CD14-positive monocyte (primary cell): ENCODE measurements at regions not wholly inside any gene's neighbourhood (a gene's known extent, or its start where the extent isn't known, plus 50 kb on each side); places are given as distances from the start of the nearest gene placed in this dataset.

Experiments used
- DNase-seq, 3 donors: peaks; one replicate each; pipeline ENCODE4 v3.0.0-alpha.2; 2011 to 2022
- H2AFZ ChIP-seq: 2 replicates; pipeline ENCODE4 v1.6.0; 2012; ENCODE audit warnings: mild to moderate bottlenecking, low read depth, low read length, inconsistent platforms; ENCODE audit not compliant: insufficient read depth, poor library complexity, severe bottlenecking
- H3K27ac ChIP-seq, 2 donors: 1 replicate in 1 of 2; 2 replicates in 1 of 2; pipeline ENCODE4 v1.5.1; 2012 to 2013; ENCODE audit warnings: low read length in 2 of 2, control low read depth in 1 of 2, inconsistent platforms in 1 of 2, low read depth in 1 of 2, mild to moderate bottlenecking in 1 of 2
- H3K27me3 ChIP-seq, 2 donors: one replicate each; pipeline versions ENCODE4 v1.6.0 to v1.6.1; 2011 to 2013; ENCODE audit warnings: low read length in 2 of 2; ENCODE audit not compliant: control insufficient read depth in 2 of 2, insufficient read depth in 2 of 2
- H3K36me3 ChIP-seq, 2 donors: replicated peaks in 1 of 2; 1 replicate in 1 of 2; 2 replicates in 1 of 2; pipeline versions ENCODE4 v1.5.1 to v1.6.1; 2012 to 2013; ENCODE audit warnings: low read length in 2 of 2, control low read depth in 1 of 2, inconsistent platforms in 1 of 2, mild to moderate bottlenecking in 1 of 2; ENCODE audit not compliant: insufficient read depth in 2 of 2, control insufficient read depth in 1 of 2
- H3K4me1 ChIP-seq, 2 donors: 1 replicate in 1 of 2; 2 replicates in 1 of 2; pipeline versions ENCODE4 v1.5.1 to v1.6.1; 2012 to 2013; ENCODE audit warnings: low read length in 2 of 2, control low read depth in 1 of 2, inconsistent platforms in 1 of 2, mild to moderate bottlenecking in 1 of 2, moderate library complexity in 1 of 2; ENCODE audit not compliant: insufficient read depth in 2 of 2, control insufficient read depth in 1 of 2
- H3K4me2 ChIP-seq: replicated peaks from 2 replicates; pipeline ENCODE3; 2012; ENCODE audit warnings: low read length, moderate library complexity, mild to moderate bottlenecking; ENCODE audit not compliant: poor library complexity, severe bottlenecking; ENCODE audit errors: extremely low read depth
- H3K4me3 ChIP-seq, 3 experiments: fragments of 200-600 bp in 1 of 3; sonication (generic) in 1 of 3; replicated peaks in 1 of 3; 1 replicate in 2 of 3; 2 replicates in 1 of 3; pipeline ENCODE4 v1.5.1; 2011 to 2013; ENCODE audit warnings: low read length in 3 of 3, mild to moderate bottlenecking in 3 of 3, control low read depth in 2 of 3, low read depth in 2 of 3, inconsistent platforms in 1 of 3, moderate library complexity in 1 of 3
- H3K79me2 ChIP-seq: 2 replicates; pipeline ENCODE4 v1.6.0; 2012; ENCODE audit warnings: mild to moderate bottlenecking, control low read depth, inconsistent platforms, low read length, moderate library complexity; ENCODE audit not compliant: insufficient read depth
- H3K9ac ChIP-seq: 2 replicates; pipeline ENCODE4 v1.6.0; 2017; ENCODE audit warnings: low read length, mild to moderate bottlenecking; ENCODE audit not compliant: insufficient read depth, poor library complexity, severe bottlenecking
- H3K9me3 ChIP-seq, 2 donors: replicated peaks in 1 of 2; 1 replicate in 1 of 2; 2 replicates in 1 of 2; pipeline versions ENCODE4 v1.5.1 to v1.6.1; 2012 to 2013; ENCODE audit warnings: low read length in 2 of 2, control low read depth in 1 of 2; ENCODE audit not compliant: control insufficient read depth in 1 of 2, insufficient read depth in 1 of 2
- H4K20me1 ChIP-seq: 2 replicates; pipeline ENCODE4 v1.6.0; 2012; ENCODE audit warnings: mild to moderate bottlenecking, low read length, control low read depth, moderate library complexity; ENCODE audit not compliant: insufficient read depth
- H3K27ac Mint-ChIP-seq, 7 donors: one replicate each; pipeline ENCODE4 v1.8.0; 2020; ENCODE audit warnings: mild to moderate bottlenecking in 7 of 7, mixed read lengths in 7 of 7, moderate library complexity in 6 of 7, inconsistent platforms in 2 of 7
- H3K27me3 Mint-ChIP-seq, 3 donors: one replicate each; pipeline ENCODE4 v1.8.0; 2021 to 2022; ENCODE audit warnings: low read depth in 3 of 3, mild to moderate bottlenecking in 3 of 3, mixed read lengths in 3 of 3, moderate library complexity in 3 of 3, inconsistent platforms in 1 of 3
- H3K36me3 Mint-ChIP-seq, 2 donors: one replicate each; pipeline ENCODE4 v1.8.0; 2020; ENCODE audit warnings: mixed read lengths in 2 of 2, inconsistent platforms in 1 of 2, mild to moderate bottlenecking in 1 of 2
- H3K4me1 Mint-ChIP-seq: one replicate; pipeline ENCODE4 v1.8.0; 2020; ENCODE audit warnings: mild to moderate bottlenecking, mixed read lengths
- H3K4me3 Mint-ChIP-seq, 2 donors: one replicate each; pipeline ENCODE4 v1.8.0; 2020; ENCODE audit warnings: mild to moderate bottlenecking in 2 of 2, mixed read lengths in 2 of 2, moderate library complexity in 1 of 2
- H3K9me3 Mint-ChIP-seq, 7 donors: one replicate each; pipeline ENCODE4 v1.8.0; 2020 to 2022; ENCODE audit warnings: mixed read lengths in 7 of 7, mild to moderate bottlenecking in 6 of 7, moderate library complexity in 6 of 7, inconsistent platforms in 2 of 7
- WGBS: methylation state at CpG from one replicate; pipeline ENCODE4 v1.1.5; 2013; ENCODE audit warnings: missing lambda C conversion rate; ENCODE audit not compliant: insufficient coverage; 5-methylcytosine and 5-hydroxymethylcytosine counted together
- intact Hi-C, 2 donors: fragments of 100-400 bp; cut with micrococcal nuclease; formaldehyde crosslinking; loops; one replicate each; pipeline versions ENCODE4 v1.15.0 to v1.15.1; 2023
- TF ChIP-seq, protein P1 (sequence below): fragments of 200-600 bp; IDR thresholded peaks from one replicate; pipeline ENCODE4 v1.8.0; 2022; ENCODE audit warnings: antibody characterized with exemption, mild to moderate bottlenecking

DNA sequence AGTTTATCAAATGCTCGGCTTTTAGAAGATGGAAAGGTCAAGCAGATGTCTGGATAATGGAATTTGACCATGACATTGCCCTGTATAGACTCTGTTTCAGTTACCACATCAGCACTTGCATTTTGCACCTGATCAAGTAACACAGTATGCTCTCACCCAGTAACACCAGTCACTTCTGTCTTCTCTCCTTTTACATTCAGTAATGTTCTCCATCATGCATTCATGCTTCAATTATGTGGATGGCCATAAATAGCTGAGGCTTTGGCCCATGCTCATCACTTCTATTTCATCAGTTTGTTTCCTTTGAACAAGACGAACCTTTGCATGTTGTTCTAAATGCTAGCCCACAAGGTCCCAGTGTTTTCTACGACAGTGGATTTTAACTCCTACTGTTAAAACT, 322.9 kb upstream of the ACVR2A start:
- 100% methylated on average over 1 of the region's 3 CpGs for WGBS
- H3K4me2 ChIP-seq: no peak overlapping the region
- H3K36me3 Mint-ChIP-seq: no peaks in the 10 kb centered on the region

DNA sequence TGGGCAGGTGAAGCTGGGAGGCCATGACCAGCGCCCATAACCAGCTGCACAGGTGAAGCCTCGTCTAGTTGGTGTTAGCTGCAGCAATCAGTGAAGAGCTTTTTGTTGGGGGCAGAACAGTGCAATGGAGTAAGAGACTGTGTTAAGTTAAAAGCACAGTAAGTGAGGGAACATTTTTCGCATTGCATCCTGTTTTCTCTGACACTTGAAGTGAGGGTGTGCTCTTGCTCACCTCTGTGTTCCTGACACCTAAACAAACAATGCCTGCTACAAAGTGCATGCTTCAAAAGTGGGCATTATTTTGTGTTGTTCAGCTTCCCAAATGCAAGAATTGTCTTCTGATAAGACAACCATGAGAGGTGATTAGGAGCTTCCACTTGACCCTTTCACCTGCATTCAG, 324.0 kb upstream of the ACVR2A start:
- H3K4me2 ChIP-seq: no peak overlapping the region
- H3K27ac Mint-ChIP-seq: no peak overlapping the region
- H3K9me3 Mint-ChIP-seq: peaks cover 0 to 10% (median 7%) of the 10 kb centered on the region in 7 donors
- intact Hi-C loops: no loop called here
- no peak overlapping the region for H2AFZ ChIP-seq
- no peak overlapping the region for H3K9ac ChIP-seq
- H3K27ac ChIP-seq: no peak overlapping the region
- H3K36me3 Mint-ChIP-seq: no peaks in the 10 kb centered on the region
- no peaks in the 10 kb centered on the region for H3K36me3 ChIP-seq
- DNase-seq: no peak
- H3K27me3 Mint-ChIP-seq: peaks cover 1 to 5% (median 3%) of the 10 kb centered on the region in 3 donors
- WGBS: 100% methylated on average over 2 of the region's 3 CpGs
- no peaks in the 10 kb centered on the region for H3K9me3 ChIP-seq
- H3K79me2 ChIP-seq: no peaks in the 10 kb centered on the region
- TF ChIP-seq, protein P1, sequence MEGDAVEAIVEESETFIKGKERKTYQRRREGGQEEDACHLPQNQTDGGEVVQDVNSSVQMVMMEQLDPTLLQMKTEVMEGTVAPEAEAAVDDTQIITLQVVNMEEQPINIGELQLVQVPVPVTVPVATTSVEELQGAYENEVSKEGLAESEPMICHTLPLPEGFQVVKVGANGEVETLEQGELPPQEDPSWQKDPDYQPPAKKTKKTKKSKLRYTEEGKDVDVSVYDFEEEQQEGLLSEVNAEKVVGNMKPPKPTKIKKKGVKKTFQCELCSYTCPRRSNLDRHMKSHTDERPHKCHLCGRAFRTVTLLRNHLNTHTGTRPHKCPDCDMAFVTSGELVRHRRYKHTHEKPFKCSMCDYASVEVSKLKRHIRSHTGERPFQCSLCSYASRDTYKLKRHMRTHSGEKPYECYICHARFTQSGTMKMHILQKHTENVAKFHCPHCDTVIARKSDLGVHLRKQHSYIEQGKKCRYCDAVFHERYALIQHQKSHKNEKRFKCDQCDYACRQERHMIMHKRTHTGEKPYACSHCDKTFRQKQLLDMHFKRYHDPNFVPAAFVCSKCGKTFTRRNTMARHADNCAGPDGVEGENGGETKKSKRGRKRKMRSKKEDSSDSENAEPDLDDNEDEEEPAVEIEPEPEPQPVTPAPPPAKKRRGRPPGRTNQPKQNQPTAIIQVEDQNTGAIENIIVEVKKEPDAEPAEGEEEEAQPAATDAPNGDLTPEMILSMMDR: no peak
- H3K4me3 ChIP-seq: no peak overlapping the region
- no peaks in the 10 kb centered on the region for H3K4me1 ChIP-seq
- no peaks in the 10 kb centered on the region for H3K4me1 Mint-ChIP-seq
- H3K27me3 ChIP-seq: no peaks in the 10 kb centered on the region
- no peak overlapping the region for H3K4me3 Mint-ChIP-seq
- no peaks in the 10 kb centered on the region for H4K20me1 ChIP-seq

More for the DNA sequence above, 322.9 kb upstream of the ACVR2A start:
- no peaks in the 10 kb centered on the region for H4K20me1 ChIP-seq
- no peak overlapping the region for H3K4me3 Mint-ChIP-seq
- TF ChIP-seq, protein P1: no peak
- DNase-seq: no peak
- no peak overlapping the region for H3K9ac ChIP-seq
- no peak overlapping the region for H3K4me3 ChIP-seq
- no peaks in the 10 kb centered on the region for H3K4me1 Mint-ChIP-seq
- H2AFZ ChIP-seq: no peak overlapping the region
- peaks cover 0 to 10% (median 4%) of the 10 kb centered on the region in 7 donors for H3K9me3 Mint-ChIP-seq
- H3K9me3 ChIP-seq: no peaks in the 10 kb centered on the region
- no peaks in the 10 kb centered on the region for H3K4me1 ChIP-seq
- no peaks in the 10 kb centered on the region for H3K79me2 ChIP-seq
- no peaks in the 10 kb centered on the region for H3K36me3 ChIP-seq
- intact Hi-C loops: no loop called here
- H3K27ac Mint-ChIP-seq: no peak overlapping the region
- no peaks in the 10 kb centered on the region for H3K27me3 ChIP-seq
- H3K27me3 Mint-ChIP-seq: peaks cover 1 to 3% (median 2%) of the 10 kb centered on the region in 3 donors
- H3K27ac ChIP-seq: no peak overlapping the region
